Jurkat, Clone E6-1 (cell line): ENCODE measurements at regions not wholly inside any gene's neighbourhood (a gene's known extent, or its start where the extent isn't known, plus 50 kb on each side); places are given as distances from the start of the nearest gene placed in this dataset.

Experiments used
- DNase-seq: peaks from one replicate; pipeline ENCODE4 v3.0.0-alpha.2; 2011; ENCODE audit warnings: low read depth, low spot score
- H3K4me3 ChIP-seq: 2 replicates; pipeline ENCODE4 v1.5.1; 2011; ENCODE audit warnings: mild to moderate bottlenecking, low read length, control low read depth, moderate library complexity

DNA sequence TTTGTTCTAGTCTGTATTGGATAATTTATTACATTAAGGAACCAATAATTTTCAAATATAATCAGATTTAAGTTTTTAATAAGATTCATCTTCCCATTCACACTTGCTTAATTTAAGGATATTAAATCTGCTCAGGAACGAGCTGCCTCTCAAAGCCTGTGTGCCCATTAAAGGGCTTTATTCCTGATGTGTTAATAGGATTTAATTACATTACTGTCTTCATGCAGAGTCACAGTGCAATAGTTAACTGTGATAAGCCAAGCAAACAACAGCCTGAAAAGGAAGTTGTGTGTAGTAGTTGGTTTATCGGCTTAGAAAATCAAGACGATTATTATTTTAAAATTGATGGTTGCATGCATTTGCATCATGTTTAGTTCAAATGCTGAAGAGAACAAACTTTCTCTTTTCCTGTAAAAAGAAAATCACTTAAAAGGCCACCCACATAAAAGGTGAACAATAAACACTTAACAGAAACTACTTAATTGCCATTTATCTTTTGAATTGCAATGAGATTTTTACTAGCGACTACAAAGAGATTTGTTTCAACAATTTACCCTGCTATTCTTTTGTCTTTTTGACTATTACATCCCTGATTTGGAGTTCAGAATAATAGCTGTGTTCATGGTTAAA is 174.6 kb downstream of the RWDD3 start:
- H3K4me3 ChIP-seq, result no peak overlapping the region
- DNase-seq, result no peak

- DNase-seq, result no peak
- H3K4me3 ChIP-seq, result no peak overlapping the region
Measured at GRCh38 chr1:95409276-95409675, 175.3 kb downstream of the RWDD3 start.

GRCh38 chr1:95409901-95410300 is 175.9 kb downstream of the RWDD3 start:
- H3K4me3 ChIP-seq, result no peak overlapping the region
- DNase-seq, result no peak

- no peak overlapping the region for H3K4me3 ChIP-seq
Measured at GRCh38 chr1:95415146-95415545, 181.1 kb downstream of the RWDD3 start.

GRCh38 chr1:95426772-95427171 is 192.8 kb downstream of the RWDD3 start:
- no peak for DNase-seq
- H3K4me3 ChIP-seq, result no peak overlapping the region

More at GRCh38 chr1:95415146-95415545, 181.1 kb downstream of the RWDD3 start:
- no peak for DNase-seq

DNA sequence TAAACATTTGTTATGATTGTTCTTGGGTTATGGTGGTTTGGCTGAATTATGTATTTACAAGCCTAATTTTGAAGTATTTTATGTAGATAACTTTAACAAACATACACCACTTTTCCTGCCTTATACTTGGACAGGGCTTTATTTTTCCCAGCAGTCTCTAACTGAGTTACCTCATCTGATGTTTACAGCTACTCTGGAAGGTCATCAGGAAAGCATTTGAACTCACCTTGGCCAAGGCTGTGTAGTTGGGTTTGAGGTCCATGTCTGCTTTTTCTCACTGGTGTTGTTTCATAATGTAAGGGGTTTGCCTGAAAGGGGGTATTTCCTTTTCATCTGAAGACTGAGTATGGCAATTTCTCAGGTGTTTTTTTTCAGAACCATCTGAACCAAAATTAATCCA is 193.5 kb downstream of the RWDD3 start:
- no peak for DNase-seq
- H3K4me3 ChIP-seq, result no peak overlapping the region

- H3K4me3 ChIP-seq, result no peak overlapping the region
- no peak for DNase-seq
Measured at GRCh38 chr1:95431235-95431634, 197.2 kb downstream of the RWDD3 start.

DNA sequence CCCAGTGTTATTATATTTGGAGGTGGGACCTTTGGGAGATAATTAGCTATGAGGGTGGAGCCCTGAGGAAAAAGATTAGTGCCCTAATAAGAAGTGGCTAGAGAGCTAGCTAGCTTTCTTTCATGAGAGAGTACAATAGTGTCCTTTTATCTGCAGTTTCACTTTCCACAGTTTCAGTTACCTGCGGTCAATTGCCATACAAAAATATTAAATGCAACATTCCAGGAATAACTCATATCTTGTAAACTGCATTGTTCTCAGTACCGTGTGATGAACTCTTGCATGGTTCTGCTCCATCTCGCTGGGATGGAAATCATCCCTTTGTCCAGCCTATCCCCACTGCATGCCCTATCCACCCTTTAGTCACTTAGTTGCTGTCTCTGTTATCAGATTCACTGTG is 201.6 kb downstream of the RWDD3 start:
- no peak for DNase-seq
- no peak overlapping the region for H3K4me3 ChIP-seq

DNA sequence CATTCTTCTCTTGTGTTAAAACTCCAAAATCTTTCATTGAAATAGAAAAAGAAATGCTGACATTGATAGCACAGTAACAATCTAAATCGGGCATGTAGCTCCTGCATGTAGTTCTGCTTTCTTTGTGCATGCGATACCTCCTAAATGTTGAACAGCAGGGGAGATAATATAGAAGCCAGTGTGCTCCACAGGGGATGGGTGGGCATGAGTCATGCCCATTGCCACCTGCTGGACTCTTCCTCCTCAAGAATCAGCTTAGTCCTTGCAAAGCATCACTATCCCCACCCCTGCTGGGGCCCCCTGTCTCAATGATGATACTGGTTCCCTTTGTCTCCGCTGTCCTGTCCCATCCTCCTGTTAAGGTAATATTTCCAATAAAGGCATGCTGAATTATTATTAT is 203.0 kb downstream of the RWDD3 start:
- no peak overlapping the region for H3K4me3 ChIP-seq
- DNase-seq, result no peak

- DNase-seq, result no peak
- H3K4me3 ChIP-seq, result no peak overlapping the region
Measured at GRCh38 chr1:95437781-95438180, 203.8 kb downstream of the RWDD3 start.

DNA sequence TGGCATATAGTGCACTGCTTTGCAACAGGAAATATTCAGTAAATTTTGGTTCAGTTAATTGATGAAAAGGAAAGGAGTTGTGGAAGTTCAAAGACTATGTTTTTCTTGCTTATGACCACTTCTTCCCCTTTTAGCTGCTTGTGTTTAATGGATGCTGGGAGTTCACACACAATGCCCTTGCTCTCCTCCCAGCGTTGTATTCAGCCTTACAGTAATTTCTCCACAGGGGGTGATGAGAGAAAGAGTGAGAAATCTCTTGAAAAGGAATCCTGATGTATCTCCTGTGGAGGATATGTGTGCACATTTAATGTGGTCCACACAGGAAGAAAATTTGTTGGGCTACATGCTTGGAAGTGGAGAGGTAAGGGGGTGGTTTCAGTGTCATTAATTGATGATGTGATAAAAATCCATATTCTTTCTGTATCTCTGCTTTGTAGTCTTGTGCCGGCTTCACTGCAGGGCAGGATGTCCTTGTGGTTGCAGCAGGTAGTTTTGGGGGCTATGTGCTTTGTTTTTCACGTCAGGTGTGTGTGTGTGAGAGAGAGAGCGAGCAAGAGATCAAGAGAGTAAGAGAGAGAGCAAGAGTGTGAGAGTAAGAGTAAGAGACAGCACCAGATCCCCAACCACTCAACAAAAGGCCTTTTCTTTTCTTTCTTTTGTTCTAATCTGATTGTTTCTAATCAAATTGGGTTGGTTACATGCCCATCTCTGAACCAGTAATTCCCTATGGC is 204.4 kb downstream of the RWDD3 start:
- peak; percentile 20 for DNase-seq
- no peak overlapping the region for H3K4me3 ChIP-seq

DNA sequence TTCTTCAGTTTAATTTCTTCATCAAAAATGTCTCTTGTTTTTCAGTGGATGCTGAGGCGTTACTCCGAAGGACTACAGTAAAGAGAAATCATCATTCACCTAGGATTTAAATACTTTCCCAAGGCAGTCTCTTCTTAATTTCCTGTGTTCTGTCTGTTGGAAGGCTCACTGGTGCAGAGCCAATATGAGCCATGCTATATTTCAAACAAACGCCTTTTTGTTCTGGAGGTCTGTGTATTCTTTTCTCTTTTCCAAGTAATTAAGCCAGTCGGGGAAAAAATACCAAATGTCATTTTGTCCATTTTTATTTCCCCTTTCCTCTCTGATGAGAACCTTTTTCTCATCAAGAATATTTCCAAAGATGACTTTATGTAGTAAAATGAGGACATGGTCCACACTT is 206.5 kb downstream of the RWDD3 start:
- no peak overlapping the region for H3K4me3 ChIP-seq
- DNase-seq, result no peak

DNA sequence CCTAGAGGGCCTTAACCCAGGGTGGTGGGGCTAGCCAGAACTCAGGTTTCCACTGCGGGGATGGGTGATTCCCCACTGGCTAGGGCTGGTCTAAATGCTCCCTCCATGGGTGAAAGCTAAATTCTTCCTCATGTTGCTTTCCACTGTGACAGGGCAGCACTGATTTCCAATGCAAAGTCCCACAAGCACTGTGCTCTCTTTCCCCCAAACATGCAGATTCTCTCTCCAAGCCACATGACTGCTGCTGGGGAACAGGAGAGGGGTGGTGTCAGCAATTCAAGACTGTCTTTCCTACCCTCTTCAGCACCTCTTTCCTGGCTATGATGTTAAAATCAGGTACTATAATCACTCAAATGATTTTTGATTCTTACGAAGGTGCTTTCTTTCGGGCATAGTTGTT is 215.5 kb downstream of the RWDD3 start:
- H3K4me3 ChIP-seq, result no peak overlapping the region
- no peak for DNase-seq

GRCh38 chr1:95451054-95451453 is 217.0 kb downstream of the RWDD3 start:
- no peak for DNase-seq
- no peak overlapping the region for H3K4me3 ChIP-seq

DNA sequence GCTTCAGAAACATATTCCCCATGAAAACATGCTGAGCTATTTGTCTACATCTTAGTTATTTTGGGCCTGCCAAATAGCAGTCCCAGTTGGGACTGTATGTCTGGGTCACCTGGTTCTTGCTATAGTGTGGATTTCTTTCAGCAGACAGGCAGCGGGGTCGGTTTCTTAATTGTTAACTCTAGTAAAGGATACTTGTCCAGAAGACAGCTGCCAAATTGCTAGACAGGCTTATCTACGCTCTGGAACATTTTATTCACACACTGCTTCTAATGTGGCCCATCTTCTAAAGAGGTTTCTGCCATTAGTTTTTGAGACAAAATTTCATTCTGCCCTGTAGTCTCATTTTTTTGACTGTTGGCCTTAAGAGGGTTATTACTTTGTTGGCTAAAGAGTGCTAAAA is 217.9 kb downstream of the RWDD3 start:
- H3K4me3 ChIP-seq, result no peak overlapping the region
- DNase-seq, result no peak

- DNase-seq, result no peak
- H3K4me3 ChIP-seq, result no peak overlapping the region
Measured at GRCh38 chr1:95453053-95453452, 219.0 kb downstream of the RWDD3 start.

DNA sequence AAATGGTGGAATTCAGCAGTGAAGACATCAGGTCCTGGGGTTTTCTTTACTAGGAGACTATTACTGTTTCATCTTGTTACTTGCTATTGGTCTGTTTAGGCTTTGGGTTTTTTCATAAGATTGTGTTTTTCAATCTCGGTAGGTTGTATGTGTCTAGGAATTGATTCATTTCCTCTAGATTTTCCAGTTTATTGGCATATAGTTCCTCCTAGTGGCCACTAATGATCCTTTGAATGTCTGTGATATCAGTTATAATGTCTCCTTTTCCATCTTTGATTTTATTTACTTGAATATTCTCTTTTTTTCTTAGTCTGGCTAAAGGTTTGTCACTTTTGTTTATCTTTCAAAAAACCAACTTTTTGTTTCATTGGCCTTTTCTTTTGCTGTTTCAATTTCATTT is 233.0 kb downstream of the RWDD3 start:
- DNase-seq, result no peak
- no peak overlapping the region for H3K4me3 ChIP-seq

DNA sequence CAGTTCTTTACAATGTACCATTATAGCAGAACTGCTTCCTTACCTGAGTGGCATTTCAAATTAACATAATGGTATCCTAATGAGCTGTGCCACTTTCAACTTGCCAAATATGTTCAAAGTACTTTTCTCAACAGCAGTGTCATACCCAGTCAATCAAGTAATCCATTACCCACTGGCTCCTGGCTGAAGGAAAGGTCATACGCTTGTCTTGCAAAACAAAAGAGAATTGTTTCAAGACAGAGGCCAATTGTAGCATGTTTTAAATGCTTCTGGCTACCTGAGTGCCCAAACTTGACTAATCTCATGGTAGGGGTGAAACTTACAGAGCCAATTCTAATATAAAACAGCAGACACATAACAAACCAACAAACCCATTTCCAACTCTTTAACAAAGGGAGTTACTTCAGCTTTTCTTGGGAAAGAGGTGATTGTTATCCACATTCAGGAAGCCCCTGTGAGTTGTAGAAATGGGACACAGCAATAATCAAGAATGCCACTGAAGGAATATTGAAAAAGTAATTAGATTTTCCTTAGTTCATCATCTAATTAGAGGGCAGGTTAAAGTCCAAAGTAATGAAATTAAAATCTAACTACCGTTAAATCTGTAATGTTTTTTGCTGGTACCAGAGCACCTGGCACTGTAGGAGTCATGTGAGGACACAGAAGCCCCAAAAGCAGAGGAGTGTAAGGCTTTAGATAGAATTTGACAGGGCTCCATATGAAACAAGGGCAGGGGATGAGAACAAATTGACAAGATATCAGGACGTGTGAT is 241.9 kb downstream of the RWDD3 start:
- no peak for DNase-seq
- H3K4me3 ChIP-seq, result no peak overlapping the region

DNA sequence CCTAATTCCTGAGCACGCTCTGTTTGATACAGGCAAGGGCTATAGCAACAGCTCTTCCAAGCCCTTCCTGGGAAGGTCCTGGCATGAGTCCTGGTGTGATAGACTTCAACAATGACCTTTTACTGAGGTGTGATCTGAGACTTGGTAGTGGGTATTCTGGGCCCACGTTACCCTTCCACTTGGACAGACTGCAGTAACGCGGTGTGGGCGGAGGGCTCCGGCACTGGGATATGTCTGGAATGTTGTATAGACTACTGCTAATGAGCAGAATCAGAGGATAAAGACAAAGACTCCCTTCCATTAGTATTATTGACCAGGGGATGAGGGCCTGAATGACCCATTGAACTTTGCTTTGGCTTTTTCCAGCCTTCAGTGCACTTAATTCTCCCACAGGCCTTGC is 262.3 kb downstream of the RWDD3 start:
- H3K4me3 ChIP-seq, result no peak overlapping the region
- no peak for DNase-seq

GRCh38 chr1:95496773-95497172 is 262.8 kb downstream of the RWDD3 start:
- no peak for DNase-seq

More at GRCh38 chr1:95496773-95497172, 262.8 kb downstream of the RWDD3 start:
- no peak overlapping the region for H3K4me3 ChIP-seq
